GM08714 (cell line): ENCODE measurements at regions not wholly inside any gene's neighbourhood (a gene's known extent, or its start where the extent isn't known, plus 50 kb on each side); places are given as distances from the start of the nearest gene placed in this dataset.
"Not testable (repeated sequence)": the region's sequence is repeated elsewhere in the genome, so short reads cannot be mapped to it uniquely, and the experiment has no call there.

Source experiments
- H3K4me3 ChIP-seq: fragments of 200-500 bp; sonication (Bioruptor generic); 2 replicates; pipeline ENCODE4 v1.5.1; 2014; ENCODE audit warnings: mild to moderate bottlenecking, low read length, inconsistent platforms
- ZNF274 ChIP-seq: IDR thresholded peaks from 2 replicates; pipeline ENCODE4 v1.6.1; 2012; ENCODE audit warnings: mild to moderate bottlenecking, low read depth, low read length

- H3K4me3 ChIP-seq = no peak overlapping the region
- TF ChIP-seq ZNF274 = no peak
Observed at GRCh38 chr6:119845161-119845560, 495.6 kb upstream of the MAN1A1 start.

GRCh38 chr6:119844387-119844786 lies 494.8 kb upstream of the MAN1A1 start:
- no peak overlapping the region for H3K4me3 ChIP-seq
- TF ChIP-seq ZNF274 = no peak

- H3K4me3 ChIP-seq = no peak overlapping the region
- no peak for TF ChIP-seq ZNF274
Observed at GRCh38 chr6:119842191-119842590, 492.6 kb upstream of the MAN1A1 start.

GRCh38 chr6:119838043-119838442 lies 488.5 kb upstream of the MAN1A1 start:
- no peak overlapping the region for H3K4me3 ChIP-seq
- no peak for TF ChIP-seq ZNF274

GRCh38 chr6:119834418-119834817 lies 484.9 kb upstream of the MAN1A1 start:
- no peak for TF ChIP-seq ZNF274
- no peak overlapping the region for H3K4me3 ChIP-seq

- TF ChIP-seq ZNF274 = no peak
Observed at GRCh38 chr6:119832411-119832810, 482.9 kb upstream of the MAN1A1 start.

GRCh38 chr6:119830494-119831295 lies 481.1 kb upstream of the MAN1A1 start:
- TF ChIP-seq ZNF274 = no peak

More at GRCh38 chr6:119832411-119832810, 482.9 kb upstream of the MAN1A1 start:
- H3K4me3 ChIP-seq = no peak overlapping the region

GRCh38 chr6:119830069-119830468 lies 480.5 kb upstream of the MAN1A1 start:
- TF ChIP-seq ZNF274 = no peak
- no peak overlapping the region for H3K4me3 ChIP-seq

More at GRCh38 chr6:119830494-119831295, 481.1 kb upstream of the MAN1A1 start:
- no peak overlapping the region for H3K4me3 ChIP-seq

GRCh38 chr6:119829499-119829898 lies 479.9 kb upstream of the MAN1A1 start:
- H3K4me3 ChIP-seq = not testable (repeated sequence)

- H3K4me3 ChIP-seq = no peak overlapping the region
- no peak for TF ChIP-seq ZNF274
Observed at GRCh38 chr6:119829006-119829405, 479.4 kb upstream of the MAN1A1 start.

- TF ChIP-seq ZNF274 = no peak
Observed at GRCh38 chr6:119821380-119821779, 471.8 kb upstream of the MAN1A1 start.

GRCh38 chr6:119818876-119819275 lies 469.3 kb upstream of the MAN1A1 start:
- no peak for TF ChIP-seq ZNF274
- no peak overlapping the region for H3K4me3 ChIP-seq

More at GRCh38 chr6:119821380-119821779, 471.8 kb upstream of the MAN1A1 start:
- H3K4me3 ChIP-seq = no peak overlapping the region

- TF ChIP-seq ZNF274 = no peak
- H3K4me3 ChIP-seq = no peak overlapping the region
Observed at GRCh38 chr6:119814609-119815400, 465.2 kb upstream of the MAN1A1 start.

GRCh38 chr6:119802464-119802863 lies 452.9 kb upstream of the MAN1A1 start:
- H3K4me3 ChIP-seq = no peak overlapping the region
- TF ChIP-seq ZNF274 = no peak

- no peak for TF ChIP-seq ZNF274
- no peak overlapping the region for H3K4me3 ChIP-seq
Observed at GRCh38 chr6:119801056-119801455, 451.5 kb upstream of the MAN1A1 start.

- H3K4me3 ChIP-seq = no peak overlapping the region
- TF ChIP-seq ZNF274 = no peak
Observed at GRCh38 chr6:119800526-119800925, 451.0 kb upstream of the MAN1A1 start.
